M059J (cell line): ENCODE measurements at regions not wholly inside any gene's neighbourhood (a gene's known extent, or its start where the extent isn't known, plus 50 kb on each side); places are given as distances from the start of the nearest gene placed in this dataset.
A peak's percentile ranks its signal among the peaks of the same experiment; 100 is the strongest.

Source experiments
- DNase-seq: peaks from one replicate; pipeline ENCODE4 v3.0.0-alpha.2; 2012; ENCODE audit warnings: low read depth

- no peak for DNase-seq
Observed at GRCh38 chr15:93722165-93722564, 509.2 kb upstream of the MCTP2 start.

GRCh38 chr15:93720607-93721006 is 510.8 kb upstream of the MCTP2 start:
- DNase-seq: no peak

GRCh38 chr15:93719921-93720351 is 511.4 kb upstream of the MCTP2 start:
- peak; percentile 1 for DNase-seq

GRCh38 chr15:93716615-93717231 is 514.6 kb upstream of the MCTP2 start:
- no peak for DNase-seq

- DNase-seq: no peak
Observed at GRCh38 chr15:93709708-93710107, 521.7 kb upstream of the MCTP2 start.

GRCh38 chr15:93708724-93709445 is 522.5 kb upstream of the MCTP2 start:
- no peak for DNase-seq

GRCh38 chr15:93707751-93708150 is 523.6 kb upstream of the MCTP2 start:
- no peak for DNase-seq

- DNase-seq: no peak
Observed at GRCh38 chr15:93706495-93707292, 524.7 kb upstream of the MCTP2 start.

GRCh38 chr15:93705753-93706455 is 525.5 kb upstream of the MCTP2 start:
- no peak for DNase-seq

GRCh38 chr15:93703092-93703739 is 528.1 kb upstream of the MCTP2 start:
- DNase-seq: peak; percentile 4

GRCh38 chr15:93700051-93700450 is 531.3 kb upstream of the MCTP2 start:
- DNase-seq: no peak

- DNase-seq: no peak
Observed at GRCh38 chr15:93694033-93694432, 537.3 kb upstream of the MCTP2 start.

- DNase-seq: no peak
Observed at GRCh38 chr15:93683651-93684050, 547.7 kb upstream of the MCTP2 start.

- no peak for DNase-seq
Observed at GRCh38 chr15:93671387-93671943, 559.9 kb upstream of the MCTP2 start.

GRCh38 chr15:93670931-93671330 is 560.4 kb upstream of the MCTP2 start:
- DNase-seq: no peak

- no peak for DNase-seq
Observed at GRCh38 chr15:93664213-93664956, 567.0 kb upstream of the MCTP2 start.

GRCh38 chr15:93662162-93662885 is 569.0 kb upstream of the MCTP2 start:
- DNase-seq: no peak

- no peak for DNase-seq
Observed at GRCh38 chr15:93658026-93658816, 569.2 kb upstream of the RGMA start.

- no peak for DNase-seq
Observed at GRCh38 chr15:93656041-93656440, 567.0 kb upstream of the RGMA start.
